ENCODE measurements at regions not wholly inside any gene's neighbourhood (a gene's known extent, or its start where the extent isn't known, plus 50 kb on each side); places are given as distances from the start of the nearest gene placed in this dataset.

GRCh38 chr16:55403464-55403863 lies 75.5 kb upstream of the MMP2 start:
- DNase-seq: no peak
- Mint-ChIP-seq H3K9me3 (no peaks in the 10 kb centered on the region), H3K4me1 (no peaks in the 10 kb centered on the region), H3K4me3 (no peak overlapping the region), H3K27me3 (peaks cover 4% of the 10 kb centered on the region), H3K27ac (no peak overlapping the region), H3K36me3 (no peaks in the 10 kb centered on the region)
- CTCF ChIA-PET: no interaction called here

DNA sequence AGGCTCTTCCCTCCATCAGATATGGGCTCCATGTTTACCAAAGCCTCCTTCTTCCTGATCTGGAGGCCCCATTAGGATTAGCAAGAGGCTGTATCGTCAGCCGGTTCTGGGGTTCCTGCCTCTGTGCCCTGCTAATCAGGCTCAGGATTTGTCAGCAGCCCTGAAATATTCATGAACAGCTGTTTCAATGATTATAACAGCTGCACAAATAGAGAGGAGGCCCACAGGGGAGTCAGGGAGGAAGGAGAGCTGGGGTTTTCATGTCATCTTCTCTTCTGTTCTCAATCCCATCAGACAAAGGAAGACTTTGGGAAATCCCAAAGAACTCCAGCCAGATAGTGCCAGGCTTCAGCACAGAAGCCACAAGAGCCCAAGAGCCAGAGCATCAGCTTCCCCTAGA lies 72.3 kb upstream of the MMP2 start:
- no peak overlapping the region for H3K4me3 Mint-ChIP-seq
- H3K27ac Mint-ChIP-seq: no peak overlapping the region
- CTCF ChIA-PET: no interaction called here
- no peaks in the 10 kb centered on the region for H3K36me3 Mint-ChIP-seq
- no peak for DNase-seq
- peaks cover 4% of the 10 kb centered on the region for H3K27me3 Mint-ChIP-seq
- no peaks in the 10 kb centered on the region for H3K4me1 Mint-ChIP-seq
- H3K9me3 Mint-ChIP-seq: no peaks in the 10 kb centered on the region

- DNase-seq: no peak
- CTCF ChIA-PET: no interaction called here
- no peak overlapping the region for H3K27ac Mint-ChIP-seq
- H3K36me3 Mint-ChIP-seq: no peaks in the 10 kb centered on the region
- no peaks in the 10 kb centered on the region for H3K9me3 Mint-ChIP-seq
- no peaks in the 10 kb centered on the region for H3K4me1 Mint-ChIP-seq
- H3K4me3 Mint-ChIP-seq: no peak overlapping the region
- peaks cover 4% of the 10 kb centered on the region for H3K27me3 Mint-ChIP-seq
These were observed 70.3 kb upstream of the MMP2 start for GRCh38 chr16:55408661-55409060.

GRCh38 chr16:55411231-55411630 lies 67.8 kb upstream of the MMP2 start:
- DNase-seq: no peak
- peaks cover 4% of the 10 kb centered on the region for H3K27me3 Mint-ChIP-seq
- H3K9me3 Mint-ChIP-seq: no peaks in the 10 kb centered on the region
- no peaks in the 10 kb centered on the region for H3K4me1 Mint-ChIP-seq
- H3K27ac Mint-ChIP-seq: no peak overlapping the region
- CTCF ChIA-PET: no interaction called here
- no peak overlapping the region for H3K4me3 Mint-ChIP-seq
- no peaks in the 10 kb centered on the region for H3K36me3 Mint-ChIP-seq

DNA sequence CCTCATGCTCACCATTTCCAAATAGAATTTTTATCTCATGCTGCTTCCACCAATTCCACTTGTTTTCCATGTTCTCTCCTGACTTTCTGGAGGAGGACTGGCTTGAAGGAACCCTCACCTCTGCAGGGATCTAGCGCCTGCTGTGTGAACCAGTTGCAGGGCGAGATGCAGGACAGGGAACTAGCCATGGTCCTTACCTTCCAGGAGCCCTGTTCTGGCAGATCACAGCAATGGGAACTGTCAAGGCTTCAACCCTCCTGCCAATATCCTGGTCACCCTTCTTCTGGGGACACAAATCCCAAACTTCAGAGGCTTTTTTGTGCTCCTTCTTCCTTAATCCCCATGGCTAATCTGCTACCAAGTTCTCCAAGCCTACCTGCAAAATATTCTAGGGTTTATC lies 60.4 kb upstream of the MMP2 start:
- Mint-ChIP-seq H3K9me3 (no peaks in the 10 kb centered on the region), H3K27me3 (peaks cover 4% of the 10 kb centered on the region), H3K36me3 (no peaks in the 10 kb centered on the region), H3K27ac (no peak overlapping the region), H3K4me1 (no peaks in the 10 kb centered on the region), H3K4me3 (no peak overlapping the region)
- no peak for DNase-seq
- CTCF ChIA-PET: no interaction called here

DNA sequence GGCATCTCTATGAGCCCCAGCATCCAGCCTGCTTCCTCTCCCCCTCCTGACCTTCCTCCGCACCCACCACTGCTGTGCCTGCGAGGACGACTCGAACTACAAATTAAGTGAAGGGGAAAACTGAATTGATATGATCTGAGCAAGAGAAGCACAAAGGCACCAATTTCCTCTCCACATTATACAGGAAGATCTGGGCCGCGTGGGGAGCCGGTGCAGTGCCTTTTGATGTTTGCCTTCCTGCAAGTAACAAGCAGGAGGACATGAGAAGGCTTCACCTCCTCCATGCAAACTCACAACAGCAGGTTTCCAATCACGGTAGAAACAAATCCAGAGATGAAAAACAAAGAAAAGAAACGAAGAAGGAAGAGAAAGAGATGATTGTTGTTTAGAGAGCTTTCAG lies 57.8 kb upstream of the MMP2 start:
- H3K27ac Mint-ChIP-seq: no peak overlapping the region
- CTCF ChIA-PET: no interaction called here

DNA sequence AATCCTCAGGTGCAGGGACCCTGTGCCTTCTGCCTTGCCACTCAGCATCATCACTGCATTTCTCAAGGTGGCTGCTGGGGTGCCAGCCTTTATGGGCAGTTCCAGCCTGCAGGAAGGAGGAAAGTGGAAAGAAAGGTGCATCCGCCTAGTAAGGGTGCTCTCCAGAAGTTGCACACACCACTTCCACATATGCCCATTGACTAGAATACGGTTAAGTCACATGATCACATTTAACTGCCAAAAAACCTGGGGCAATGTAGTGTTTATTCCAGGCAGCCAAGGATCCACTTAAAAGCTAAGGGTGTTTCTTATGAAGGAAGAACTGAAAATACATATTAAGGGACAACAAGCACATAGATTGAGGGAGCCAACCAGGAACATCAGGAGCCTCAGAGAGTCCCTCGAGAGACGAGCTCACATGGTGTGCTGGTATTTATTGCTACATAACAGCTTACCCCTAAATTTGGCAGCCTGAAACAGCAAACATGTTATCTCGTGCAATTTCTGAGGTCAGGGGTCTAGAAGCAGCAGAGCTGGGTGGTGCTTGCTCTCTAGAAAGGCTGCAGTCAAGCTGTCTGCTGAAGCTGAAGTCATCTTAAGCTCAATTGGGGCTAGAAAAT lies 52.0 kb upstream of the MMP2 start:
- Mint-ChIP-seq H3K4me1 (no peaks in the 10 kb centered on the region), H3K27ac (no peak overlapping the region), H3K36me3 (no peaks in the 10 kb centered on the region), H3K4me3 (no peak overlapping the region), H3K27me3 (peaks cover 10% of the 10 kb centered on the region), H3K9me3 (no peaks in the 10 kb centered on the region)
- no peak for DNase-seq
- CTCF ChIA-PET: interaction anchor here (1.6 kb wide), 1 partner anchor 38 kb away, joined by 5 read pairs; no protein-coding TSS in a partner anchor

More for the DNA sequence above, 57.8 kb upstream of the MMP2 start:
- Mint-ChIP-seq H3K4me1 (no peaks in the 10 kb centered on the region), H3K27me3 (peaks cover 8% of the 10 kb centered on the region), H3K9me3 (no peaks in the 10 kb centered on the region), H3K36me3 (no peaks in the 10 kb centered on the region), H3K4me3 (no peak overlapping the region)
- no peak for DNase-seq
